GM18861 (cell line): ENCODE measurements at regions not wholly inside any gene's neighbourhood (a gene's known extent, or its start where the extent isn't known, plus 50 kb on each side); places are given as distances from the start of the nearest gene placed in this dataset.

Experiments
- ATAC-seq: cut with Tn5 transposase; IDR thresholded peaks from one replicate; pipeline ENCODE4 v1.9.1; 2021; ENCODE audit not compliant: unreplicated experiment

GRCh38 chr2:12504443-12504842 is 212.3 kb upstream of the TRIB2 start:
- ATAC-seq, result no peak

- no peak for ATAC-seq
These were observed 209.9 kb upstream of the TRIB2 start for GRCh38 chr2:12506846-12507245.

DNA sequence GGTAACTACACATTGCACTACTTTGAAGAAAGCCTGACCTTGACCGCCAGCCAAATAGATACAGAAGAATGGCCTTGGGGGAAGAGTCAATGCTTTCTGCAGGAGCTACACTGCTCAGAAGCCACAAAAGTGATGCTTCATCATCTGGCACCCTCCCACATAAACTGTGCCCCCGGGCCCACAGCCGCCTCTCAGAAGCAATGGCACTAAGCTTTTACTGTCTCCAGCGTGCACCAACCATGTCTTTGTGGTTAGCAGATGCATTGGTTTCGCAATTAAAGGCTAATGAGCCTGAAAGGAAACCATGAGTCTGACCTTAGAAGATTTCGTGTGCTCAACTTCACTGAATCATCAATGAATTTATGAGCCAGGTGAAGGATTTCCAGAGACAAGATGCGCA is 209.4 kb upstream of the TRIB2 start:
- peak; percentile 94 for ATAC-seq

DNA sequence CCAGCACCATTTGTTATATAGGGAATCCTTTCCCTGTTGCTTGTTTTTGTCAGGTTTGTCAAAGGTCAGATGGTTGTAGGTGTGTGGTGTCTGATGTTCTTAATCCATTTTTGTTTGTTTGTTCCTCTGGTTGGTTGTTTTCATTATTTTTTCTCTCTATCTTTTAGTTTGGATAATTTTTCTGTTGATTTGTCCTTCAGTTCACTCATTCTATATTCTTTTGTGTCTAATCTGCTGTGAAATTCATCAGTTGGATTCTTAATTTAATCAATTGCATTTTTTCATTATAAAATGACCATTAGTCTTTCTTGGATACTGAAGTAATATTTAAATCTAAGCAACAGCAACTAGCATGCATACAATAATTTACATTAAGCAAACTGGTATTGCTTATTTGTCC is 206.7 kb upstream of the TRIB2 start:
- ATAC-seq, result no peak

- no peak for ATAC-seq
These were observed 203.4 kb upstream of the TRIB2 start for GRCh38 chr2:12513339-12513738.

GRCh38 chr2:12514168-12514567 is 202.6 kb upstream of the TRIB2 start:
- ATAC-seq, result no peak

- ATAC-seq, result no peak
These were observed 201.9 kb upstream of the TRIB2 start for GRCh38 chr2:12514631-12515437.

DNA sequence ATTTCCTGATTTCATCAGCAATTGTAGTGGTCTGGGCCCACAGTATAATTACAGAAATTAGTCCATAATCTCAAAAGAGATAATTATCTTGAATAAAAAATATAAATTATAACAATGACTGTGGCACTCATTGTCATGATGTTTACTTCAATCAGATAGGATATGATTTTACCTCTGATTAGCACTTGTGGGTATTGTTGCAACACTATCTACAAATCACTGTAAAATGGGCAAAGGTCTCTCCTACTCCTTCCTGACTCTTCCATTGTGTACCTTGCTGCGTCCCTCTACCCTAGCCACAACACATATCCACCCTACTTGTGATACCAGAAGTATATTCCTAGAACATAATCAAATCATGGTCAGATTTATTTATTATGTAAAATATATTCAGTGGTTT is 200.9 kb upstream of the TRIB2 start:
- no peak for ATAC-seq

GRCh38 chr2:12533337-12534005 is 183.3 kb upstream of the TRIB2 start:
- no peak for ATAC-seq

DNA sequence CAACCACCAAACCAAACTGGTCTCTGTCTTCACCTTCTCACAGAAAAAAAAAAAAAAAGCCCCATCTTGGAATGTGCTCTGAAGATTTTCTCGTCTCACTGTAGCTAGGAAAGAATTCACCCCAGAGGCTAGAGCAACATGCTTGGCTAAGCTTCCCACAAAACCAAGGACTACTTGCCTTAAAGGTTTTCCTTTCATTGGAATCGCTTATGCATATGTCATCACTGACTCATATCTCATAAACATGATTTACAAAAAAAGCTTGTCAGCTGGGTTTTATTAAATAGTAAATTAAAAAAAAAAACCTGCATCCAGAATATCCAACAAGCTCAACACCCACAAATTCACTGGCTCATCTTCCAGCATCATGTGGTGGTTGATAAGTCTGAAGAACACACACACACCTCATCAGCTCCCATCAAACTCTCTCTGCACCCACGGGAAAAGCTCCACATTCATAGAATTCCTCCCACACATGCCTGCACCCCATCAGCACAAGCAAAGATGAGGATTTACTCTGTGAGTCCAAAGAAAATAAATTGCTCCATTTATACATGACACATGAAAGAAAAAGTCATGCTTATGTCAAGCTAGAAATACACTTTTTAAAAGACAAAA is 182.0 kb upstream of the TRIB2 start:
- no peak for ATAC-seq

- ATAC-seq, result no peak
These were observed 179.8 kb upstream of the TRIB2 start for GRCh38 chr2:12536976-12537375.

- no peak for ATAC-seq
These were observed 178.5 kb upstream of the TRIB2 start for GRCh38 chr2:12538138-12538694.

- no peak for ATAC-seq
These were observed 177.4 kb upstream of the TRIB2 start for GRCh38 chr2:12539336-12539735.

GRCh38 chr2:12539776-12540562 is 176.8 kb upstream of the TRIB2 start:
- ATAC-seq, result no peak

GRCh38 chr2:12543076-12543977 is 173.4 kb upstream of the TRIB2 start:
- no peak for ATAC-seq

DNA sequence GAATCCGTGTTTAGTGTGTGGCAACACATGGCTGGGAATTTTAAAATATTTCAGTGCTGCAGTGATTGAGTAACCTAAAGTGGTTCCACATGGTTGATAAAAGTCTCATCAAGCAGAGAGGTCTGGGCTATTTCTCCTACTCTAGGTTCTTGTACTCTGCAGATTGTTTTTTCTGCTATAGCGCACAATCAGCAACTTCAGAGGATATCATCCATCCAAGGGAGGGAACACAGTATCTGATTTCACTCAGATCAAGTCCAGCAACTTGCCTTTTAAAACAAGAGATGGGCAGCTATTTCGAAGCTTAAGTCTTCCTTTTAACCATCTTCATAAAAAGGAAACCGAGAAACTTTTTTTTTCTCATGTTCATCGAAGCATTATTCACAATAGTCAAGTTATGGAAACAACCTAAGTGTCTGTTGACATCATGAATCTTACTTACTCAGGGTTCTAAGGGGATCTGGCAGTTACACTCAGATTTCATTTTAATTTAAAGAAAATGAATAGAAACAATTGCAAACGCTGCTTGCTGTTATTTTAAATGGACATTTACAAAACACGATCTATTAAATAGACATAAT is 172.7 kb upstream of the TRIB2 start:
- ATAC-seq, result peak; percentile 87

- no peak for ATAC-seq
These were observed 169.1 kb upstream of the TRIB2 start for GRCh38 chr2:12547566-12548170.

DNA sequence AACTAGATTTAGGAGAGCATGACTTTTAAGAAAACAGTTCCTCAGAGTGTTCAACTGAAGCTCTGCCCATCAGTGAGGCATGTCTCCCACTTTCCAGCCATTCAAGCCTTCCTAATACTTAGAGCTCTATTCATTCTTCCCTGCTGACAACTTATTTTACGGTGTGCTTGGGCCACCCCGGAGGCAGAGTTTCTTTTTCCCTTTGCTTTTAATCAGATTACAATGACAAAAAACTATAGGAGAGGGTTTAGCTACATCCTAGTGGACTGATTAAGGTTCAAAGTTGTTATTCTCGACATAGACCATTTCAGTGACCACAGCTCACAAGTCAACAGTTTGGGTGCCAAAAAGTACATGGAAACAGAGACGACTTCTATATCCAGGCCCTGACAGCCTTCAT is 167.8 kb upstream of the TRIB2 start:
- no peak for ATAC-seq

DNA sequence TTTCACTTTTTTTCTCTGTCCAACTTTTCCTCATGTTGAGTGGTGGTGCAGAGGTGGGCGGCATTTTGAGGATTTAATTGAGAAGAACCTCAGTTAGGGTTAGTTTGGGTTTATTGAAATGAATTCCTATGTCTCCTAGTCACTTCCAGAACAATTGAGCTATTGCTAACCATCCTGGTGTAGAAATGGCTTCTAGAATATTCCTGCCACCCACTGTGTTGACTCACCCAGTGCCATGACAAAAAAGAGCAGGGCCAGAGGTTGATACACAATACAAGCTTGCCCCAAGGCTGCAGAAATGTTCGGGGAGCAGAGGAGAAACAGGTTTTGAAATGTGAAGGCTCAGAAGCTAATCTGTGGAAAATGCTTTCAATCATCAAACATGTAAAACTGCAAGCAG is 167.1 kb upstream of the TRIB2 start:
- no peak for ATAC-seq
